ENCODE measurements at regions not wholly inside any gene's neighbourhood (a gene's known extent, or its start where the extent isn't known, plus 50 kb on each side); places are given as distances from the start of the nearest gene placed in this dataset.

DNA sequence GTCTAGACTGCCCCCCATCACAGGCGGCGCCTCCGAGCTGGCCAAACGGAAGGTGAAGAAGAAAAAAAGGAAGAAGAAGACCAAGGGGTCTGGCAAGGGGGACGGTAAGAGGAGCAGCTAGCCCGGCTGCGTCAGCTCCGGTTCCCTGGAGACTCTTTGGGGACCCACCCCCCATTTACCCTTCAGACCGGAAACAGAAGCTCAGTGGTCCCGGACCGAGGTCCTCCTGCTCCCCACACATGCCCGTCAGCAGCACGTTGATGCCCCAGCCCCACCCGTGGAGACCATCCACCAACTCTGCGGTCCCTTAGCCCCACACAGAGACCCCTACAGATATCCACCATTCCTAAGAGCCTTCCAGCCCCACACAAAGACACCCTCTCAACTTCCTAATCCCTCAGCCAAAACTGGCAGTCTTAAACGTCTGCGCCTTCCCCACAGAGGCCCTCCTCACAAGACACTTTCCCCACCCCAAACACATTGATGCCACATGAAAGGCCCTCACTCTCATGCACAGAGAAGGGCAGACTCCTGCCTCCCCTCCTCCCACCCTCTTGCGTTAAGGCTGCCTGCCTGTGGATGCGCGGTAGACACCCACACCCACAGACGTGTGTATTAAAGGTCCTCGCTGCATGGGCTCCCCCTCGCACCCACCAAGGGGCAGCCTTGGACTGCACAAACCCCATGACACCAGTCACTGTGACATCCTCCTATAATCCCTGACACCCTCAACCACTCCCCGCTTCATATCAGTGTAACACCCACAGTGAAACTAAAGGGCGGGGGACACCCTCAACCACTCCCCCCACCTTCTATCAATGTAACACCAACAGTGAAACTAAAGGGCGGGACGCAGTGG, 58.2 kb upstream of the RPH3AL start:
- no peak for TF ChIP-seq CTCF (IDR thresholded peaks at IDR 0.05; ENCODE audit: insufficient read depth, low read length)
- TF ChIP-seq REST (IDR thresholded peaks at IDR 0.05; ENCODE audit: insufficient replicate concordance, low read depth) = no peak
- no peak for TF ChIP-seq POLR2AphosphoS5 (IDR thresholded peaks at IDR 0.05; ENCODE audit: low read depth)
- TF ChIP-seq SPI1 (IDR thresholded peaks at IDR 0.05; ENCODE audit: borderline replicate concordance, low read depth) = no peak
